ENCODE measurements at regions not wholly inside any gene's neighbourhood (a gene's known extent, or its start where the extent isn't known, plus 50 kb on each side); places are given as distances from the start of the nearest gene placed in this dataset.

- Histone ChIP-seq H3K4me1 (no peaks in the 10 kb centered on the region), H3K4me3 (no peak overlapping the region), H3K27me3 (no peaks in the 10 kb centered on the region), H3K9me3 (no peaks in the 10 kb centered on the region), H3K27ac (no peak overlapping the region), H3K36me3 (no peaks in the 10 kb centered on the region)
- in situ Hi-C loops (cut with MboI; ENCODE audit: low pct_ligation_motif_present in 1 of 4, low pct_unique_long_range_greater_than_20kb in 1 of 4, low sequenced_read_pairs in 3 of 4) = no loop called here
- intact Hi-C loops (cut with DNase I; ENCODE audit: low total_unique reads) = no loop called here
- DNase-seq = no peak
- no peak for TF ChIP-seq POLR2AphosphoS5 (IDR thresholded peaks at IDR 0.05)
- no peak for TF ChIP-seq CTCF (IDR thresholded peaks at IDR 0.05)
- no peak for TF ChIP-seq POLR2A (IDR thresholded peaks at IDR 0.05)
- TF ChIP-seq EP300 (IDR thresholded peaks at IDR 0.05; ENCODE audit: low read depth) = no peak
- 85% methylated on average over 4 of the region's 4 CpGs; no CpG with 5 or more reads in 1 of the 2 donors for WGBS, 2 donors (ENCODE audit: low coverage in 1 of 2)
Observed at GRCh38 chr5:152686931-152687330, 281.9 kb upstream of the NMUR2 start.

- intact Hi-C loops (cut with DNase I; ENCODE audit: low total_unique reads) (no loop called here), in situ Hi-C loops (cut with MboI; ENCODE audit: low pct_ligation_motif_present in 1 of 4, low pct_unique_long_range_greater_than_20kb in 1 of 4, low sequenced_read_pairs in 3 of 4) (no loop called here)
- DNase-seq = no peak
- WGBS, 2 donors (ENCODE audit: low coverage in 1 of 2) = 22 to 51% methylated on average over 3 of the region's 3 CpGs
- H3K4me3 ChIP-seq = no peak overlapping the region
- no peak for TF ChIP-seq POLR2AphosphoS5 (IDR thresholded peaks at IDR 0.05)
- H3K27me3 ChIP-seq = no peaks in the 10 kb centered on the region
- H3K27ac ChIP-seq = no peak overlapping the region
- H3K4me1 ChIP-seq = no peaks in the 10 kb centered on the region
- H3K9me3 ChIP-seq = no peaks in the 10 kb centered on the region
- H3K36me3 ChIP-seq = no peaks in the 10 kb centered on the region
Observed at GRCh38 chr5:152688561-152689249, 283.6 kb upstream of the NMUR2 start.

- Histone ChIP-seq H3K36me3 (no peaks in the 10 kb centered on the region), H3K27me3 (no peaks in the 10 kb centered on the region), H3K9me3 (no peaks in the 10 kb centered on the region), H3K27ac (no peak overlapping the region), H3K4me3 (no peak overlapping the region), H3K4me1 (no peaks in the 10 kb centered on the region)
- in situ Hi-C loops (cut with MboI; ENCODE audit: low pct_ligation_motif_present in 1 of 4, low pct_unique_long_range_greater_than_20kb in 1 of 4, low sequenced_read_pairs in 3 of 4) = no loop called here
- intact Hi-C loops (cut with DNase I; ENCODE audit: low total_unique reads) = no loop called here
- WGBS, 2 donors (ENCODE audit: low coverage in 1 of 2) = 77% methylated on average over 5 of the region's 5 CpGs; no CpG with 5 or more reads in 1 of the 2 donors
- TF ChIP-seq EP300 (IDR thresholded peaks at IDR 0.05; ENCODE audit: low read depth) (no peak), POLR2A (IDR thresholded peaks at IDR 0.05) (no peak), POLR2AphosphoS5 (IDR thresholded peaks at IDR 0.05) (no peak)
- no peak for DNase-seq
Observed at GRCh38 chr5:152689250-152689711, 284.2 kb upstream of the NMUR2 start.

- Histone ChIP-seq H3K9me3 (no peaks in the 10 kb centered on the region), H3K27ac (no peak overlapping the region), H3K4me1 (no peaks in the 10 kb centered on the region), H3K36me3 (no peaks in the 10 kb centered on the region), H3K4me3 (no peak overlapping the region), H3K27me3 (no peaks in the 10 kb centered on the region)
- 43 to 50% methylated on average over 2 of the region's 2 CpGs for WGBS, 2 donors (ENCODE audit: low coverage in 1 of 2)
- intact Hi-C loops (cut with DNase I; ENCODE audit: low total_unique reads) (no loop called here), in situ Hi-C loops (cut with MboI; ENCODE audit: low pct_ligation_motif_present in 1 of 4, low pct_unique_long_range_greater_than_20kb in 1 of 4, low sequenced_read_pairs in 3 of 4) (no loop called here)
- no peak for DNase-seq
- TF ChIP-seq POLR2A (IDR thresholded peaks at IDR 0.05) = no peak
- no peak for TF ChIP-seq EP300 (IDR thresholded peaks at IDR 0.05; ENCODE audit: low read depth)
- no peak for TF ChIP-seq POLR2AphosphoS5 (IDR thresholded peaks at IDR 0.05)
- TF ChIP-seq CTCF (IDR thresholded peaks at IDR 0.05) = no peak
Observed at GRCh38 chr5:152694231-152694630, 289.2 kb upstream of the NMUR2 start.

GRCh38 chr5:152701305-152701949 lies 296.3 kb upstream of the NMUR2 start:
- Histone ChIP-seq H3K9me3 (no peaks in the 10 kb centered on the region), H3K27ac (no peak overlapping the region), H3K4me1 (no peaks in the 10 kb centered on the region), H3K27me3 (no peaks in the 10 kb centered on the region), H3K36me3 (no peaks in the 10 kb centered on the region), H3K4me3 (no peak overlapping the region)
- in situ Hi-C loops (cut with MboI; ENCODE audit: low pct_ligation_motif_present in 1 of 4, low pct_unique_long_range_greater_than_20kb in 1 of 4, low sequenced_read_pairs in 3 of 4) (no loop called here), intact Hi-C loops (cut with DNase I; ENCODE audit: low total_unique reads) (no loop called here)
- DNase-seq = no peak
- WGBS, 2 donors (ENCODE audit: low coverage in 1 of 2) = 28 to 60% methylated on average over 1 to 2 of the region's 2 CpGs
- no peak for TF ChIP-seq POLR2A (IDR thresholded peaks at IDR 0.05)
- no peak for TF ChIP-seq EP300 (IDR thresholded peaks at IDR 0.05; ENCODE audit: low read depth)
- TF ChIP-seq CTCF (IDR thresholded peaks at IDR 0.05) = no peak
- no peak for TF ChIP-seq POLR2AphosphoS5 (IDR thresholded peaks at IDR 0.05)
